T follicular helper cell (primary cell): ENCODE measurements at regions not wholly inside any gene's neighbourhood (a gene's known extent, or its start where the extent isn't known, plus 50 kb on each side); places are given as distances from the start of the nearest gene placed in this dataset.

Experiments used
- DNase-seq: peaks from one replicate; pipeline ENCODE4 v3.0.0-alpha.2; 2020; ENCODE audit warnings: low read depth

- DNase-seq = no peak
Observed at GRCh38 chr7:131616487-131617200, 60.2 kb upstream of the PODXL start.

GRCh38 chr7:131613909-131614308 is 57.5 kb upstream of the PODXL start:
- no peak for DNase-seq

GRCh38 chr7:131610007-131610406 is 53.6 kb upstream of the PODXL start:
- no peak for DNase-seq

GRCh38 chr7:131608116-131608500 is 51.7 kb upstream of the PODXL start:
- no peak for DNase-seq

GRCh38 chr7:131607291-131608115 is 51.1 kb upstream of the PODXL start:
- DNase-seq = no peak

- DNase-seq = no peak
Observed at GRCh38 chr7:131606346-131607290, 50.2 kb upstream of the PODXL start.
